Glutamatergic neuron (in vitro differentiated cells): ENCODE measurements at regions not wholly inside any gene's neighbourhood (a gene's known extent, or its start where the extent isn't known, plus 50 kb on each side); places are given as distances from the start of the nearest gene placed in this dataset.

Source experiments
- DNase-seq: peaks from one replicate; pipeline ENCODE4 v3.0.0; 2022
- H3K27ac Mint-ChIP-seq: one replicate; pipeline ENCODE4 v1.8.0; 2020; ENCODE audit warnings: mild to moderate bottlenecking, mixed read lengths, inconsistent platforms; ENCODE audit not compliant: unreplicated experiment
- H3K27me3 Mint-ChIP-seq: one replicate; pipeline ENCODE4 v1.8.0; 2020; ENCODE audit warnings: mild to moderate bottlenecking, moderate library complexity, mixed read lengths, inconsistent platforms; ENCODE audit not compliant: unreplicated experiment
- H3K36me3 Mint-ChIP-seq: one replicate; pipeline ENCODE4 v1.8.0; 2020; ENCODE audit warnings: mild to moderate bottlenecking, mixed read lengths, inconsistent platforms; ENCODE audit not compliant: unreplicated experiment
- H3K4me1 Mint-ChIP-seq: one replicate; pipeline ENCODE4 v1.8.0; 2020; ENCODE audit warnings: mild to moderate bottlenecking, low read depth, mixed read lengths, inconsistent platforms; ENCODE audit not compliant: unreplicated experiment
- H3K4me3 Mint-ChIP-seq: one replicate; pipeline ENCODE4 v1.8.0; 2020; ENCODE audit warnings: mild to moderate bottlenecking, mixed read lengths, inconsistent platforms; ENCODE audit not compliant: unreplicated experiment
- H3K9me3 Mint-ChIP-seq: one replicate; pipeline ENCODE4 v1.8.0; 2020; ENCODE audit warnings: mild to moderate bottlenecking, moderate library complexity, mixed read lengths, inconsistent platforms; ENCODE audit not compliant: unreplicated experiment
- CTCF ChIP-seq: fragments of 200-600 bp; sonication (generic); IDR thresholded peaks from one replicate; pipeline ENCODE4 v1.5.0; 2021; ENCODE audit not compliant: partially characterized antibody, unreplicated experiment

- Mint-ChIP-seq H3K27me3 (peaks cover 3% of the 10 kb centered on the region), H3K36me3 (peaks cover 6% of the 10 kb centered on the region), H3K27ac (no peak overlapping the region), H3K9me3 (peaks cover 2% of the 10 kb centered on the region), H3K4me3 (no peak overlapping the region), H3K4me1 (no peaks in the 10 kb centered on the region)
- peak; percentile 31 for TF ChIP-seq CTCF
- peak; percentile 51 for DNase-seq
Observed at GRCh38 chr9:581673-582497, 259.6 kb upstream of the DMRT1 start.

- peaks cover 6% of the 10 kb centered on the region for H3K36me3 Mint-ChIP-seq
- no peak overlapping the region for H3K27ac Mint-ChIP-seq
- no peak for TF ChIP-seq CTCF
- H3K4me1 Mint-ChIP-seq: no peaks in the 10 kb centered on the region
- peaks cover 3% of the 10 kb centered on the region for H3K27me3 Mint-ChIP-seq
- H3K9me3 Mint-ChIP-seq: peaks cover 2% of the 10 kb centered on the region
- no peak for DNase-seq
- no peak overlapping the region for H3K4me3 Mint-ChIP-seq
Observed at GRCh38 chr9:582775-583174, 258.7 kb upstream of the DMRT1 start.

- H3K27me3 Mint-ChIP-seq: peaks cover 3% of the 10 kb centered on the region
- H3K27ac Mint-ChIP-seq: no peak overlapping the region
- no peak for TF ChIP-seq CTCF
- H3K9me3 Mint-ChIP-seq: no peaks in the 10 kb centered on the region
- no peaks in the 10 kb centered on the region for H3K4me1 Mint-ChIP-seq
- H3K4me3 Mint-ChIP-seq: no peak overlapping the region
- DNase-seq: no peak
- H3K36me3 Mint-ChIP-seq: no peaks in the 10 kb centered on the region
Observed at GRCh38 chr9:587527-587926, 254.0 kb upstream of the DMRT1 start.

- TF ChIP-seq CTCF: no peak
- no peak overlapping the region for H3K27ac Mint-ChIP-seq
- no peak for DNase-seq
- no peaks in the 10 kb centered on the region for H3K9me3 Mint-ChIP-seq
- H3K36me3 Mint-ChIP-seq: no peaks in the 10 kb centered on the region
- no peak overlapping the region for H3K4me3 Mint-ChIP-seq
- H3K4me1 Mint-ChIP-seq: no peaks in the 10 kb centered on the region
- H3K27me3 Mint-ChIP-seq: peaks cover 3% of the 10 kb centered on the region
Observed at GRCh38 chr9:588981-589380, 252.5 kb upstream of the DMRT1 start.

DNA sequence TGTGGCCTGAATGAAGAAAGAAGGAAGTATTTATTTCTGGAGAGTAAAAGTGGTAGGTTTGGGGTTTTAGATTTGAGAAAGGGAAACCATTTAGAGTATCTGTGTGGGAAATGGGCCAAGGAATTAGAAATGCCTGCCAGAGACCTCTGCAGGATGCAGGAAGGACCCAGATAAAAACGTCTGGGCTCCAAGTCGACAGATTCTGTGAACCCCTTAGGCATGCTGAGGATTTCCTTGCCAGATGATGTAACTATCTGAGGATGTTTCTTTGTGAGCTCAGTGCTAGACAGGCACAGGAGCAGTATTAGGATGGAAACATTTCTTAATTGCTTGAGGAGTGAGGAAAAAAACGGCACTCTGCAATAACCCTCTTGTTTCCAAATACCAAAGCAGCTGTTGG lies 251.8 kb upstream of the DMRT1 start:
- TF ChIP-seq CTCF: no peak
- H3K4me3 Mint-ChIP-seq: no peak overlapping the region
- H3K27ac Mint-ChIP-seq: no peak overlapping the region
- peaks cover 3% of the 10 kb centered on the region for H3K27me3 Mint-ChIP-seq
- DNase-seq: no peak
- no peaks in the 10 kb centered on the region for H3K4me1 Mint-ChIP-seq
- H3K36me3 Mint-ChIP-seq: no peaks in the 10 kb centered on the region
- no peaks in the 10 kb centered on the region for H3K9me3 Mint-ChIP-seq
